ENCODE measurements at regions not wholly inside any gene's neighbourhood (a gene's known extent, or its start where the extent isn't known, plus 50 kb on each side); places are given as distances from the start of the nearest gene placed in this dataset.

DNA sequence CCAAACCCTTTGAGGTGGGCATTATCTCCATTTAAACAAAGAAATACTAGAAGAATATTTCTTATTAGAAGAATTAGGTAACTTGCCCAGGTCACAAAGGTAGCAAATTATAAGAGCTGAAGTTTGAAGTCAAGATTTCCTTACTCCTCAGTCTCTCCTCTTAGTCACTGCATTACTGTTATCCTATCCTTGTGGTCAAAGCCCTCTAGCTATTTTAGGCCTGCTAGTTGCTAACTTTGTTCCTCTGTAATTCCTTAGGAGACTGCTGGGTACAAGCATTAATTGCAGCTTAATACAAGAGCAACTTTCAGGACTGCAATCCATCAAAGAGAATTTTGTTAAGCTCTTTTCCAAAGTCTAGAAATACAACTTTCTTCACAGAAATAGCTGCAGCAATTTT, 528.2 kb downstream of the ZIC1 start:
- no peak overlapping the region for H3K9ac ChIP-seq (ENCODE audit: low read length)
- H3K79me2 ChIP-seq (ENCODE audit: insufficient read depth, low read length), result no peaks in the 10 kb centered on the region
- H3K36me3 ChIP-seq (ENCODE audit: low read length), result no peaks in the 10 kb centered on the region
- H2AFZ ChIP-seq (ENCODE audit: low read depth, low read length, severe bottlenecking), result no peak overlapping the region
- H4K20me1 ChIP-seq (ENCODE audit: low read depth, low read length), result no peaks in the 10 kb centered on the region
- TF ChIP-seq, protein P1, sequence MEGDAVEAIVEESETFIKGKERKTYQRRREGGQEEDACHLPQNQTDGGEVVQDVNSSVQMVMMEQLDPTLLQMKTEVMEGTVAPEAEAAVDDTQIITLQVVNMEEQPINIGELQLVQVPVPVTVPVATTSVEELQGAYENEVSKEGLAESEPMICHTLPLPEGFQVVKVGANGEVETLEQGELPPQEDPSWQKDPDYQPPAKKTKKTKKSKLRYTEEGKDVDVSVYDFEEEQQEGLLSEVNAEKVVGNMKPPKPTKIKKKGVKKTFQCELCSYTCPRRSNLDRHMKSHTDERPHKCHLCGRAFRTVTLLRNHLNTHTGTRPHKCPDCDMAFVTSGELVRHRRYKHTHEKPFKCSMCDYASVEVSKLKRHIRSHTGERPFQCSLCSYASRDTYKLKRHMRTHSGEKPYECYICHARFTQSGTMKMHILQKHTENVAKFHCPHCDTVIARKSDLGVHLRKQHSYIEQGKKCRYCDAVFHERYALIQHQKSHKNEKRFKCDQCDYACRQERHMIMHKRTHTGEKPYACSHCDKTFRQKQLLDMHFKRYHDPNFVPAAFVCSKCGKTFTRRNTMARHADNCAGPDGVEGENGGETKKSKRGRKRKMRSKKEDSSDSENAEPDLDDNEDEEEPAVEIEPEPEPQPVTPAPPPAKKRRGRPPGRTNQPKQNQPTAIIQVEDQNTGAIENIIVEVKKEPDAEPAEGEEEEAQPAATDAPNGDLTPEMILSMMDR (IDR thresholded peaks at IDR 0.05; ENCODE audit: insufficient read depth, low read length, poor library complexity, severe bottlenecking), result no peak
- TF ChIP-seq EZH2phosphoT487 (conservative IDR thresholded peaks at IDR 0.05; ENCODE audit: low read length), result no peak
- 0 out of 2 replicates have a peak, but pooled peaks cover 4% of the 10 kb centered on the region for H3K9me2 ChIP-seq (replicated peaks; ENCODE audit: insufficient read depth, low read length)
- H3F3A ChIP-seq (ENCODE audit: insufficient read depth), result no peaks in the 10 kb centered on the region
- H3K27me3 ChIP-seq (ENCODE audit: low read length), result no peaks in the 10 kb centered on the region
- H3K27ac ChIP-seq (ENCODE audit: low read depth, low read length), result no peak overlapping the region
- H3K4me3 ChIP-seq (ENCODE audit: insufficient read depth, low read length, poor library complexity, severe bottlenecking), result no peak overlapping the region
- H3K9me3 ChIP-seq (ENCODE audit: insufficient read depth, low read length), result no peaks in the 10 kb centered on the region
- no peak overlapping the region for H3K4me2 ChIP-seq (ENCODE audit: low read depth, low read length, poor library complexity, severe bottlenecking)

- H3F3A ChIP-seq (ENCODE audit: insufficient read depth), result no peaks in the 10 kb centered on the region
- no peak for TF ChIP-seq EZH2phosphoT487 (conservative IDR thresholded peaks at IDR 0.05; ENCODE audit: low read length)
- TF ChIP-seq, protein P1 (IDR thresholded peaks at IDR 0.05; ENCODE audit: insufficient read depth, low read length, poor library complexity, severe bottlenecking), result no peak
- H3K9me2 ChIP-seq (replicated peaks; ENCODE audit: insufficient read depth, low read length), result 0 out of 2 replicates have a peak, but pooled peaks cover 4% of the 10 kb centered on the region
- H3K4me3 ChIP-seq (ENCODE audit: insufficient read depth, low read length, poor library complexity, severe bottlenecking), result no peak overlapping the region
- H3K79me2 ChIP-seq (ENCODE audit: insufficient read depth, low read length), result no peaks in the 10 kb centered on the region
- no peaks in the 10 kb centered on the region for H3K27me3 ChIP-seq (ENCODE audit: low read length)
- no peak overlapping the region for H3K9ac ChIP-seq (ENCODE audit: low read length)
- H3K9me3 ChIP-seq (ENCODE audit: insufficient read depth, low read length), result no peaks in the 10 kb centered on the region
- no peak overlapping the region for H2AFZ ChIP-seq (ENCODE audit: low read depth, low read length, severe bottlenecking)
- H3K27ac ChIP-seq (ENCODE audit: low read depth, low read length), result no peak overlapping the region
- no peaks in the 10 kb centered on the region for H4K20me1 ChIP-seq (ENCODE audit: low read depth, low read length)
- no peak overlapping the region for H3K4me2 ChIP-seq (ENCODE audit: low read depth, low read length, poor library complexity, severe bottlenecking)
- no peaks in the 10 kb centered on the region for H3K36me3 ChIP-seq (ENCODE audit: low read length)
These were observed 528.7 kb downstream of the ZIC1 start for GRCh38 chr3:147937891-147938290.

DNA sequence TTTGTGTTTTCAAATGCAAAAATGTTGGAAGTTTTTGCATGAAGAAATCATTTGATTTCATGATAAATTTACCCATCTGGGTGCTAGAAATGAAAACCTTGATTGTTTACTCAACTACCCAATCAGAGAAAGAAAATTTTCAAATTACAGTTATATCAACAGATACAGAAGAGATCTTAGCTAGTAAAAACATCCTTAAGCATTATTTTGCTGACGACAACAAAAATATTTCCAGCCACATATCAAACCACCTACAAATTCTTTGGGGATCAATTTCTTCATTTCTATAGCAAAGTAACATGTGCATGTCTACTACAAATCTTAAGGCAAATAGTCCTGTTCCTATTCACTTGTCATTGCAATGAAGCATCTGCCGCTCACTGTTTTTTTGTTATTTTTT, 530.3 kb downstream of the ZIC1 start:
- no peaks in the 10 kb centered on the region for H3K36me3 ChIP-seq (ENCODE audit: low read length)
- H3K9me2 ChIP-seq (replicated peaks; ENCODE audit: insufficient read depth, low read length), result 0 out of 2 replicates have a peak, but pooled peaks cover 4% of the 10 kb centered on the region
- no peak overlapping the region for H3K4me3 ChIP-seq (ENCODE audit: insufficient read depth, low read length, poor library complexity, severe bottlenecking)
- no peaks in the 10 kb centered on the region for H3K27me3 ChIP-seq (ENCODE audit: low read length)
- H3K79me2 ChIP-seq (ENCODE audit: insufficient read depth, low read length), result no peaks in the 10 kb centered on the region
- TF ChIP-seq, protein P1 (IDR thresholded peaks at IDR 0.05; ENCODE audit: insufficient read depth, low read length, poor library complexity, severe bottlenecking), result no peak
- TF ChIP-seq EZH2phosphoT487 (conservative IDR thresholded peaks at IDR 0.05; ENCODE audit: low read length), result no peak
- no peaks in the 10 kb centered on the region for H3K9me3 ChIP-seq (ENCODE audit: insufficient read depth, low read length)
- no peaks in the 10 kb centered on the region for H4K20me1 ChIP-seq (ENCODE audit: low read depth, low read length)
- H3K27ac ChIP-seq (ENCODE audit: low read depth, low read length), result no peak overlapping the region
- H3K9ac ChIP-seq (ENCODE audit: low read length), result no peak overlapping the region
- no peak overlapping the region for H2AFZ ChIP-seq (ENCODE audit: low read depth, low read length, severe bottlenecking)
- H3K4me2 ChIP-seq (ENCODE audit: low read depth, low read length, poor library complexity, severe bottlenecking), result no peak overlapping the region
- no peaks in the 10 kb centered on the region for H3F3A ChIP-seq (ENCODE audit: insufficient read depth)
